T-helper 1 cell treated with Interleukin-12 subunit alpha and Interleukin-12 subunit beta and Interleukin-4 antibody, amounts not matched to agents 30 ng/mL and 1 ng/mL, for 36 hours (primary cell): ENCODE measurements at regions not wholly inside any gene's neighbourhood (a gene's known extent, or its start where the extent isn't known, plus 50 kb on each side); places are given as distances from the start of the nearest gene placed in this dataset.
"Not testable (repeated sequence)": the region's sequence is repeated elsewhere in the genome, so short reads cannot be mapped to it uniquely, and the experiment has no call there.

Source experiments
- intact Hi-C: fragments of 100-400 bp; cut with micrococcal nuclease; formaldehyde crosslinking; loops from one replicate; pipeline ENCODE4 v1.15.1; 2024

DNA sequence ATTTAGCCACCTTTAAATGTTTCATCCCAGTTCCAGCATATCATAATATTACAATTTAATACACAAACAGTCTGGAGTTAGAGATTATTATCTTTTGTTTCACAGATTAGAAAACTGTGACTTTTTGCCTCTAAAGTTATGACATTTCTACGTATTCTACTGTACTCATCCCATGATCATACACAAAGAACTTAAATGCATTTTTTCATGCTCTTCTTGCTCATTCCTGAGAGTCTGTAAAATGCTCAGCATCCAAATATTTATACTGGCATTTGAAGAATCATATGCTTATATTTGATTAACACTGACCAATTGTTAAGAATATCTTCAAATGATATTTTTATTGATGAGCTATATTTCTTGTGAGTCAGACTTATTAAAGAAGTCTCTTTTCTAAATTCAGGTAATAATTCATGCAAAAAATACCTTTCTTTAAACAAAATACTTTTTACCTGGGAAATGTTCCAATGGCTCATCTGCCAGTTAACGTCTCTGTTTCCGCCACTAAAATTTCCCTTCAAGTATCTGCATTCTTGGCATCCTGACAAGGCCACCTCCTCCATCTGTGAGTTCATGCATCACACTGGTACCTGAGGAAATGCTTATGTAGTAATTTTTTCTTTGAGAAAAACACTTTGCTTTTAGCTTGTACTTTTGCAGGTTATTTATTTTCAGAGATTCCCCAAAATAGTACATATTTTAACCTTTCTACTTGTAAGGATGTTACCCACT lies 139.6 kb upstream of the RASA1 start:
- intact Hi-C loops, result no loop called here

DNA sequence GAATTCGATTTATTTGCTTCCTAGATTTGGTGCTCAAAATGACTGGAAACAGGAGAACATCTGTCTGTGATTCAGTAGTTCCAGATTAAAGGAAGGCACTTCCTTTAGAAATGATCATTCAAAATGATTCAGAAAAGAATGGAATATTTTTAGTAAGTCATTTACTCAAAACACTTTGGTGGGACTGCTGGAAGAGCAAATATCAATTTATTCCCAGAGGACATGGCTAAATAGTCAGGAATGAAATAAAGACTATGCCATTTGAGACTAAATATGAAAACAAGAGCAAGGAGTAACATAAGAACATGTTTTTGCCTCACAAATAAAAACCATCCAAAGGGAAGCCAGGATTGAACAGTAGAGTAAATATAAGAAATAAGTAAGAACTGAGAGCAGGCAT lies 138.6 kb upstream of the RASA1 start:
- intact Hi-C loops, result no loop called here

GRCh38 chr5:87132696-87133095 lies 135.0 kb upstream of the RASA1 start:
- intact Hi-C loops, result no loop called here

DNA sequence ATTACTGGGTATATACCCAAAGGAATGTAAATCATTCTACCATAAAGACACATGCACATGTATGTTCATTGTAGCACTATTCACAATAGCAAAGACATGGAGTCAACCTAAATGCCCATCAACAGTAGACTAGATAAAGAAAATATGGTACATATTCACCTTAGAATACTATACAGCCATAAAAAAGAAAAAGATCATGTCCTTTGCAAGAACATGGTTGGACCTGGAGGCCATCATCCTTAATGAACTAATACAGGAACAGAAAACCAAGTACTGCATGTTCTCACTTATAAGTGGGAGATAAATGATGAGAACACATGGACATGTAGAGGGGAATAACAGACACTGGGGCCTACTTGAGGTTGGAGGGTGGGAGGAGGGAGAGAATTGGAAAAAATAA lies 133.2 kb upstream of the RASA1 start:
- intact Hi-C loops, result not testable (repeated sequence)

DNA sequence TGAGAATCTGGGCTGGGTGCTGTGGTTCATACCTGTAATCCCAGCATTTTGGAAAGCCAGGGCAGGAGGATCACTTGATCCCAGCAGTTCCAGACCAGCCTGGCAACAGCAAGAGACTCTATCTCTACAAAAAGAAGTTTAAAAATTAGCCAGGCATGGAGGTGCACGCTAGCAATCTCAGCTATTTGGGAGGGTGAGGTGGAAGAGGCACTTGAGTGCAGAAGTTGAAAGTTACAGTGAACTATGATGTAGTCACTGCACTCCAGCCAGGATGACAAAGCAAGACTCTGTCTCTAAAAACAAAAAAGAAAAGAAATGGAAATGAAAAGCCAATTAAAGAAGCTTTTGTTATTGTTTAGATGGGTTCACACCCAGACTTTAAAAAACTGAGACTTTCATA lies 131.6 kb upstream of the RASA1 start:
- intact Hi-C loops, result no loop called here

DNA sequence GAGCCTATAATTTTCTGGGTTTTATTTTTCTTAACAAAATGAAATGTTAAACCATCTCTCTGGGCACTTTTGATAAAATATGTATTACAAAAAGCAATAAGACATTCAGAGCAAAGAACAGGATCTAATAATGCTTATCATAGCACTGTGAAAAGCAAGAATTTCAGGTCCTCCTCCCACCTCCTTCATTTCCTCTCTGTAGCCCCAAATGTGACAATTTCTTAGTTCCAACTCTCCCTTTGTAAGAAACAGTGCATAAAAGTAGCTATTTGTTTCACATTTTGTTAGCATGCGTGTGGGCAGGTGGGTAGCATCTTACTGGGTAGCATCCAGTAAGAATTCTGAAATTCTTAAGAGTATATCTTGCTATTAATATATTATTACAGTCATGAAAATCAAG lies 130.9 kb upstream of the RASA1 start:
- intact Hi-C loops, result no loop called here

GRCh38 chr5:87137283-87137682 lies 130.4 kb upstream of the RASA1 start:
- intact Hi-C loops, result no loop called here

DNA sequence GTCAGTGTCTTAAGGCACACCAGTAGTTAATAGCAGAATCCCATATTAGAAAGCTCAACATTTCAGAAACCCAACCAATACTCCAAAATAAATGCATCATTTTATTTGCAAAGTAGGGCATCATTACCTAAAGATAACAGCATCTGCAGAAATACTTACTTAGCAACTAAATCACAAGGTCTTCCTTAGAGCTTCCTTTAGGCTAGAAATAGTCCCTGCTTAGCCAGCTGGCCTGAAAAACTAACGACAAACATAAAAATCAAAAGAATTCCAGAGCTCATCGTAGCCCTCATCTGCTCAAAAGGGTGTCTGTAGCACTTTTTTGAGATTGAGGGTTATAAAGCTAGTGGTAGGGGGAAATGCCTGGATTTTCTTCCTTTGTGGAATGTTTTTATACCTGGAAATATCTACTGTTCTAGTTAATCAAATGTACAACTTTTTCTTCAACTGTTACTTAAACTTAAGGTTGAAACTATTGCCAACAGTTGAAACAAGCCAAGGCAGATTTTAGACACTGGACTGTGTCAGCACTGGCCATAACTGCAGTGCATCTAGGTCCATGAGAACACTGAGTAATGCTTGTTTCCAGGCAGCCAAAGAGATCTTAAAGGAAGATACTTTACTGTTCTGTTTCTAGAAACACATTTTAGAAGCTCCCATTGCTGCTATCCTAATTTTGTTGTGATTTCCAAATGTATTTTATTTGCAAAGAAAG lies 129.4 kb upstream of the RASA1 start:
- intact Hi-C loops, result no loop called here

DNA sequence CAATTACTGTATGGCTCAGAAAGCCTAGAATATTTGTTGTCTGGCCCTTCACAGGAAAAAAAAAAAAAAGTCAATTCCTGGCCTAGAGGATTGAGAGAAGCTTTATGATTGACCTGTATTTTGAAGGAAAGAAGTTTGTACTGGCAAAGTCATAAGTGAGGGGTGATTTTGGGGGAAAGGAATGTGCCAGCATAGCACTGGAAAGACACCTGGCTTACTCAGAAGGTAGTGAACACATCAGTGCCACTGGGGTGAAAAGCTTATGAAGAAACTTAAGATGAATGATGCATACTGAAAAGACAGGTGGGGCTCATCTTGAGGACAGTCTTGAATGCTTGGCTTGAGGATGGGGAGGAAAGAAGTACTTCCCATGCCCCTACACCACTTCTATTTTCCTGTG lies 127.9 kb upstream of the RASA1 start:
- intact Hi-C loops, result no loop called here

- intact Hi-C loops, result no loop called here
These were observed 126.1 kb upstream of the RASA1 start for GRCh38 chr5:87141544-87141943.

- intact Hi-C loops, result not testable (repeated sequence)
These were observed 121.8 kb upstream of the RASA1 start for GRCh38 chr5:87145853-87146252.

GRCh38 chr5:87147441-87147840 lies 120.2 kb upstream of the RASA1 start:
- intact Hi-C loops, result no loop called here

DNA sequence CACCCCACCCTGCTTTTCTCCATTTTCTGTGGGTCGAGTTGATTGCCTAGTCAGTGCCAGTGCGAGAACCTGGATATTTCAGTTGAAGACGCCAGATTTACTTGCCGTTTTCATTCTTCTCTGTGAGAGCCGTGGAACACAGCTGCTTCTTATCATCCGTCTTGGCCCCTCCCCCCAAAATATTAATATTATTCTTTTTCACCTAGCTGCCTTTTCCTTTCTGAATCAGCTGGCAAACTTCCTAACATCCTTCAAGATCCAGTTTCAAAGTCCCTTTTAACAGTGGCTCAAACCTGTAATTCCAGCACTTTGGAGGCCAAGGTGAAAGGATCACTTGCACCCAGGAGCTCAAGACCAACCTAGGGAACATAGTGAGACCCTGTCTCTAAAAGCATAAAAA lies 117.1 kb upstream of the RASA1 start:
- intact Hi-C loops, result loop anchor here (2.0 kb wide), 1 partner anchor 30 kb away; no protein-coding TSS in a partner anchor

- intact Hi-C loops, result loop anchor here (2.0 kb wide), 1 partner anchor 31 kb away; no protein-coding TSS in a partner anchor
These were observed 116.1 kb upstream of the RASA1 start for GRCh38 chr5:87151547-87151946.

DNA sequence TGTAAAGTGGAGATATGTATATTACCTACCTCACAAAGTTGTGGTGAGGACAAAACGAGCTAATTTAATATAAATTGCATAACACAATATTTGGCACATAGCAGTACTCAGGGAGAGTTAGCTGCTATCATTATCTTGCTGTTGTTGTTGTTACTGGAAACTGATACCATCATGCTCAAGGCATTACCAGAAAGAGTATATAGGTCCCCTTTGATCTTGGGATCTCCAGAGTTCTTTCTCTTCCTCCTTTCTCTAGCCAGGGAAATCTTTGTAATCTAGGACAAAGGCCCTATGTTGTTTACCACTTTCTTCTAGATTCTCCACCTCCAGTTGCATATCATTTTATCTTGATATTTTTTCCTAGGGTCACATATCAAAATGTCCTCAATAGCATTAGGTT lies 114.8 kb upstream of the RASA1 start:
- intact Hi-C loops, result no loop called here

- intact Hi-C loops, result no loop called here
These were observed 113.5 kb upstream of the RASA1 start for GRCh38 chr5:87154191-87154590.

- intact Hi-C loops, result no loop called here
These were observed 112.6 kb upstream of the RASA1 start for GRCh38 chr5:87155106-87155505.

GRCh38 chr5:87156631-87157030 lies 111.1 kb upstream of the RASA1 start:
- intact Hi-C loops, result no loop called here

DNA sequence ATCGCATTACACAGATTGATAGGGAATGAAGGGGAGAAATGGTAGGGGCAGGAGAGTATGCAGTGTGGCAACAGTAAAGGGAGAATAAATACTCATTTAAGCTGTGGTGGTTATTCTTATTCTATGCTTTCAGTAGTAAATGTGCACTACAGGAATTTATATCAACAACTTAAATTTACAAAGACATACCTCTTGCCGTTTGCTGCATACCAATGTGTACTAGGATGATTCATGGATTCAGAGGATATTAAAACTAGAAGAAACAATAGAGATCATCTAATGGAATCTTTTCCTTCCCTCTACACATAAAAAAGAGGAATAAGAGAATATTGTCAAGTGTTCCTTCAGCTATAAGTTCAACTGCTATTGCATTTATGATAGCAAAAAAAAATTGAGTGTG lies 103.3 kb upstream of the RASA1 start:
- intact Hi-C loops, result no loop called here

DNA sequence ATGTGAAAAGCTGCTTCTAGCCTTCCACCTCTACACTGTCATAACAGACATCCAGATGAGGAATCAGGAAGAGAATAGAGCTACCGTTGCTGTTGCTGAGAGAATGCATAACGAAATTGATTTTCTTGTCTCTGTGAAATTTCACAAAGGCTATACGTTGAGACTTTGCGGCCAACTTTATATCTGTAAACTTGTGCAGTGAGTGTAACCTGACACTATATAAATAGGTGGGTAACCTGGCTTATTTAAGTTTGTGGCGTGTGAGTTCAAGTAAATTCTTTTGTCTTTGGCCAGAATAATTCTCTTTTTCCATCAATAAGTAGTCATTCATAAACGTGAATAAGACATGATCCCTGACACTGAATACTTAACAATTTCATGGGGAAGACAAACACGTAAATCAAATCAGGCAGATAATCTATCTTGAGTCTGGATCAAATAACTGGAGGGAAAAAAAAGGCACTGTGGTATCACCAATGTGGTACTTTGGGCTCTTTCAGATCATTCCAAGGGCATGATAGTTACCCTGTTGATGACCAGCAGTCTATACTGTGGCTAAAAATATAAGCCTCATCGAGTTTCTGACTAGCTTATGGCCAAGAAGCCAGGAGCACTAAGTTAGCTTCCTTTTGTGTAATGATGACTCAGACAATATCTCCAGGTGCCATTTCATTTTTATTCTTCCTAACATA lies 98.2 kb upstream of the RASA1 start:
- intact Hi-C loops, result no loop called here

GRCh38 chr5:87170799-87171198 lies 96.9 kb upstream of the RASA1 start:
- intact Hi-C loops, result no loop called here

DNA sequence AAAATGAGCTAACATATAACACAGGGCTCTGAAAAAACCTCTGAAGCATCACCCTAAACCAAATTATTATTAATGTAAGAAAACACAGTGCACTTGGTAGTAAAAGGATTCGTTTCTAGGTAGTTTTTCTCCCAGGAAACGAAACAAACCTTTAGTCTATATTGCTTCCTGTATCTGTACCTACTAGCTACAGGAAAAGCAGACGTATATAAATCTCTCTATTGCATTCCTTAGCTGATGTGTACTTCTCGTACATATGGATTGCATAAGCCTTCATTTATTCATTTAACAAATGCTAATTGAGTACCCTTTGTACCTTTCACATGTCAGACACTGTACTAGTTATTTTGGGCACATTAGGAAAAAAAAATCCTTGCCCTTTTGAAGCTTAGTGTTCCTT lies 85.0 kb upstream of the RASA1 start:
- intact Hi-C loops, result no loop called here
